ENCODE measurements at regions not wholly inside any gene's neighbourhood (a gene's known extent, or its start where the extent isn't known, plus 50 kb on each side); places are given as distances from the start of the nearest gene placed in this dataset.
"Not testable (repeated sequence)": the region's sequence is repeated elsewhere in the genome, so short reads cannot be mapped to it uniquely, and the experiment has no call there.

GRCh38 chr1:242806324-242806723, 281.8 kb upstream of the PLD5 start:
- no peak for DNase-seq

- DNase-seq = not testable (repeated sequence)
These were observed 280.9 kb upstream of the PLD5 start for GRCh38 chr1:242805360-242805759.

- no peak for DNase-seq
These were observed 278.5 kb upstream of the PLD5 start for GRCh38 chr1:242802973-242803372.

- DNase-seq = no peak
These were observed 276.0 kb upstream of the PLD5 start for GRCh38 chr1:242800521-242800920.

GRCh38 chr1:242797856-242798255, 273.4 kb upstream of the PLD5 start:
- DNase-seq = no peak

GRCh38 chr1:242788771-242789170, 264.3 kb upstream of the PLD5 start:
- no peak for DNase-seq

- DNase-seq = no peak
These were observed 263.5 kb upstream of the PLD5 start for GRCh38 chr1:242787968-242788367.

GRCh38 chr1:242784807-242785206, 260.3 kb upstream of the PLD5 start:
- DNase-seq = no peak

GRCh38 chr1:242784084-242784483, 259.6 kb upstream of the PLD5 start:
- DNase-seq = peak; percentile 1

- DNase-seq = no peak
These were observed 249.8 kb upstream of the PLD5 start for GRCh38 chr1:242774256-242774655.

GRCh38 chr1:242770366-242770765, 245.9 kb upstream of the PLD5 start:
- no peak for DNase-seq

GRCh38 chr1:242764161-242764560, 239.7 kb upstream of the PLD5 start:
- DNase-seq = no peak

- DNase-seq = no peak
These were observed 237.1 kb upstream of the PLD5 start for GRCh38 chr1:242761556-242761955.

GRCh38 chr1:242754926-242755325, 230.4 kb upstream of the PLD5 start:
- DNase-seq = no peak

GRCh38 chr1:242754125-242754524, 229.6 kb upstream of the PLD5 start:
- no peak for DNase-seq

GRCh38 chr1:242747233-242747632, 222.7 kb upstream of the PLD5 start:
- no peak for DNase-seq

- no peak for DNase-seq
These were observed 220.6 kb upstream of the PLD5 start for GRCh38 chr1:242745079-242745478.

- DNase-seq = no peak
These were observed 219.7 kb upstream of the PLD5 start for GRCh38 chr1:242743983-242744780.

- no peak for DNase-seq
These were observed 214.5 kb upstream of the PLD5 start for GRCh38 chr1:242738702-242739645.

GRCh38 chr1:242736611-242737010, 212.1 kb upstream of the PLD5 start:
- DNase-seq = no peak

GRCh38 chr1:242735323-242735722, 210.8 kb upstream of the PLD5 start:
- no peak for DNase-seq

GRCh38 chr1:242731446-242731845, 206.9 kb upstream of the PLD5 start:
- DNase-seq = no peak

- no peak for DNase-seq
These were observed 204.2 kb upstream of the PLD5 start for GRCh38 chr1:242728696-242729095.
